DMS 273 (cell line): ENCODE measurements at regions not wholly inside any gene's neighbourhood (a gene's known extent, or its start where the extent isn't known, plus 50 kb on each side); places are given as distances from the start of the nearest gene placed in this dataset.
"Not testable (repeated sequence)": the region's sequence is repeated elsewhere in the genome, so short reads cannot be mapped to it uniquely, and the experiment has no call there.

Source experiments
- DNase-seq: peaks from one replicate; lab custom pipeline; 2025; ENCODE audit not compliant: unreplicated experiment; lab: John Stamatoyannopoulos, UW

DNA sequence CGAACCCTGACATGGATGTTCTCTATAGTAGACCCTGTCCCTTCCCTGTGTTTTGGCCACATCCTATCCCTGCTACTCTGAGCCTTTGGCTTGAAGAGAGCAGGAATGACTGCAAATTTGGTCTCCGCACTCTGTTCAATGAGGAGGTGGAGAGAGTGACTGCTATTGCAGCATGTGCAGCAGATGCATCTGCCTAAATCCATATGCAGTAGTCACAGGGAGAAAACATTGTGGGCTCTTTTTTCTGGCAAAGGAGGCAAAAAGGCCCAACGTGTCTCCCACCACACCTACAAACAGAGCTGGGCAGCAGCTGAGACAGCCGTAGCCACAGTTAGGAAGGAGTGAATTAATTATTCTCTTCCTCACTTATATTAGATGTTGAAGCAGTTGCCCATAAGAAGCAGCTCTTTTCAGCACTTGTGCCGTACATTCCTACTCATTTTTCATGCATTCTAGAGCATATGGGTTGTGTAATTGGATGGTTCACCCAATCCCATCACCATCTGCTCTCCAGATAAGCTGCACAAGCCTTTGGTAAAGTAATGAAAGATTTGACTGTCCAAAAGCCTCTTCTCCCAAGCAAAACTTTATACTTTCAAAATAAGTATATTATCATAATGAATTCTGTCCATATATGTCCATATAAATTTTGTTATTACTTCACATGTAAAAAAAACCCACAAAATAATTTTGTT, 147.9 kb upstream of the FAM47A start:
- DNase-seq: no peak

DNA sequence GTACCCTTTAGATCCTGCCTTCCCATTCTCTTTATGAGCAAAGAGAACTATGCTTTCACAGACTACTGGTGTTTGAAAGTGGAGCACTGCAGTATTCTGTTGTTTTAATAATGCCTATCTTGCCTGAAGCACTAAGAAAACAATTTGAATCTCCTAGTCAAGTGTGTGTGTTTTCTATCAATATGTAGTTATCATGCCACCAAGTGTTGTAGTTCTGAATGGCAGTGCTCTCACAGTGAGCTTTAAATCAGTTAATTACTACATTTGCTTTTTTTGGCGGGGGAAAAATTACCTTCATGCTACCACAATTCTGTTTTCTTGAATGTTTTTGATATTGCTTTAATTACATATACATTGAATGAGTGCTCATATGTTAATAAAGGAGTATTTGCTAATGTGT, 143.6 kb upstream of the FAM47A start:
- DNase-seq: peak; percentile 14

DNA sequence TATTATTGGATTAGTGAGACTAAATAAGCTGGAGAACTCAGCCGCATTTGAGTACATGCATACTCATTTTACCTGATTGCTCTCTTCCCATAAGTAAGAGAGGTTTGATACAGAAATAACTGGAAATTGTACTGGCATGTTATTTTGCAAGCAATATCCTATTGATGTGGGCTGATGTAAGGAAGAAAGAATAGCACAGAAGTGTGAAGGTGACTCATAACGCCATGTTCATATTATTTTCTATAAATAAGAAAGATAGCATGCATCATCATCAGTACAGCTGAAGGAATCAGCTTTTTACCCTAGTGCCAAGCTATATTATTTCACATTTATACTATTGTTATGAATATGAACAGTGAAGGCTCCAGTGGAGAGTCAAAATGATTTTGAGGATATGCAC, 138.3 kb upstream of the FAM47A start:
- DNase-seq: no peak

- DNase-seq: peak; percentile 1
Measured at GRCh38 chrX:34238896-34239295, 106.8 kb upstream of the FAM47A start.

DNA sequence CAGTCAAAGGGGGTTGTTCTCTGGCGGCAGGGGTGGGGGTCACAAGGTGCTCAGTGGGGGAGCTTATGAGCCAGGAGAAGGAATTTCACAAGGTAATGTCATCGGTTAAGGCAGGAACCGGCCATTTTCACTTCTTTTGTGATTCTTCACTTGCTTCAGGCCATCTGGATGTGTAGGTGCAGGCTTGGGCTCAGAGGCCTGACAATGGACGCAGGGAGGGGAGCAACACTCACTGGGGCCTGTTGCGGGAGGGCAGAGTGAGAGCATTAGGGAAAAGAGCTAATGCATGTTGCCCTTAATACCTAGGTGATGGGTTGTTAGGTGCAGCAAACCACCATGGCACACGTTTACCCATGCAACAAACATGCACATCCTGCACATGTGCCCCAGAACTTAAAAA, 98.0 kb upstream of the FAM47A start:
- DNase-seq: not testable (repeated sequence)

DNA sequence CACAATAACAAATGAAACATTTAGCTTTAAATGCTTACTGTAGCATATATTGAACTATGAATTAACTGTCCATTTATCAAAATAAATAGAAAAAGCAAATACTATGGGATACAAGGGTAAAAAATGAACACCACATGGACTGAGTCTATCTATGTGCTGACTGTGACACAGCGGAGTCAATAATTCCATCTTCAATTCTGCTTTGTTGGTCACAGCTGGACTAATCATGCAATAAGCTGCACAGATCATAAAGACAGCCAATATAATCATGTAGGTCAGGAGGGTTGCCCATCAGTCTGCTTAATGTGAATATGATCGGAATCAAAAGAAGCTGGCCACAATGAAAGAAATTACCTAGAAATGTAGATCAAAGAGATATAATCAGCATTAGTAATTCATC, 95.7 kb upstream of the FAM47A start:
- no peak for DNase-seq

DNA sequence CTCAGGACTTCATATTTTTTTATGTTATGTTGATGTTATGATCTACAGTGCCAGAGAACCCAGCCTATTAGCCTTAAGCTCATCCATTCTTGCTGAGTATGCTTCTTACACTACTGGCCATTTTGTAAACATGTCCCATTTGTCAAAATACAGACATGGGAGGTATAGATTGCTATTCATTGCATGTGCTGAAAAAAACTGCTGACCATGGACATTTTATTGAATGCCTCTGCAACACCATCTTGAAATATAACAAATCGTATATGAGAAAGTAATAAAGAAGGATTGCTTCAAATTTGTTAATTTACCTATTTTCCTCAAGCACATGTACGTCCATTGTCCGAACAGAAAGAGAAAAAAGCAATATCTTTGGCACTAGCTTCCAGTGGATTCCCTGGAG, 91.5 kb upstream of the FAM47A start:
- DNase-seq: no peak

DNA sequence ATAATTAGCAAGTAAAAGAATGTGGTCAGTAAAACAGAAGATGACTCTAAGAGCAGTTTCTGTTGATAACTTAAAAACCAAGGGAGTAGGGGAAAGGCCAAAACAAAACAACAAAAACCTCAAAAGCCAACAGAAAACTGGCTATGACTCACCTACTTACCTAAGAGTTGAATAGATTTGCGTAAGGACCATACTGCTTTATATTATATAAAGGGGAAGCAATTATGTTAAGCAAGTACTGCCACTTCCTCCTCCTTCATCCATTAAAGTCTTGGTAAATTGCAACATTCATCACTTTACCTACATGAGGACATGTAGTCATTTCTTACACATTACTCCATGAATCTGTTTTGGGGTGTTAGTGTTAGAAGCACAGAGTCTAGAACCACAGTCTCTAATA, 85.9 kb upstream of the FAM47A start:
- DNase-seq: no peak

- DNase-seq: no peak
Measured at GRCh38 chrX:34197946-34198345, 65.8 kb upstream of the FAM47A start.
